ENCODE measurements at regions not wholly inside any gene's neighbourhood (a gene's known extent, or its start where the extent isn't known, plus 50 kb on each side); places are given as distances from the start of the nearest gene placed in this dataset.

DNA sequence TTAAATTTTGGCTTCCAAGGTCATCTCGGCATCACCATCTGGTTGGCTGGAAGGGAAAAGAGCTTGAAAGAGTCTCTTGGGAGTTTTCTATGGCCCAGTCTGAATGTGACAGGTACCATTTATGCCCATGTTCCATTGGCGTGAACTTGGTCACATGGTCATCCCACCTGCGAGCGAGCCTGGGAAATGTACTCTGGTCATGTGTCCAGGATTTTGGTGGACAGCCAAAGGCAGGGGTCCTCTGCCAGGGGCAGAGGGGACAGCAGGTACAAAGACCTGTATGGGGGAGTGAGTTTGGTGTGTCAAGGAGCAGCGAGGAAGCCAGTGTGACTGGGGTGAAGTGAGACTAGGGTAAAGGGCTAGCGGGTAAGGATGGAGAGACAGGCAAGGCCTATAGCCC lies 112.6 kb downstream of the CDC5L start:
- WGBS, 2 experiments = 92 to 94% methylated on average over 5 to 6 of the region's 6 CpGs
- Histone ChIP-seq H3K27ac (ENCODE audit: insufficient read depth, low read depth, low read length, poor library complexity, severe bottlenecking) (no peak overlapping the region), H3K4me3 (ENCODE audit: insufficient read depth, low read depth, low read length) (no peak overlapping the region), H3K36me3 (ENCODE audit: control insufficient read depth, insufficient read depth, low read length) (no peaks in the 10 kb centered on the region), H3K27me3 (ENCODE audit: control insufficient read depth, insufficient read depth, low read length, poor library complexity, severe bottlenecking) (no peaks in the 10 kb centered on the region), H3K9me3 (ENCODE audit: control insufficient read depth, low read length) (no peaks in the 10 kb centered on the region), H3K4me1 (ENCODE audit: control insufficient read depth, insufficient read depth, low read length) (peaks cover 3% of the 10 kb centered on the region)

DNA sequence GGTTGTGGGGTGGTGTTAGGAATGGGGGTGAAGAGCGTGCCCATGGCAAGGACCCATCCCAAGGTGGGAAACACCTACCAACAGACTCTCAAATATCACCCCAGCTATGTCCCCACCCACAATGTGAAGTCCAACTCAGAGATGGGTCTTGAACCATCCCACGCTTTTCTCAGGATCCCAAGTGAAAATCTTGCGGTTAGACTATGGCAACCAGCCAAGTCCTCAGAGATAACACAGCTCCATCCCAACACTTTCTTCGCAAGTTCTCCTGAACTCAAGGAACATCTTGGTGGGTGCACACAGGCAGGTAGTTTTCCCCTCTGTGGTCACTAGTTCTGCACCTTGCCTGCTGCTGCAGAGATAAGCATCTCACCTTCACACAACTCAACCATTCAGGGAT lies 116.0 kb downstream of the CDC5L start:
- no peaks in the 10 kb centered on the region for H3K27me3 ChIP-seq (ENCODE audit: control insufficient read depth, insufficient read depth, low read length, poor library complexity, severe bottlenecking)
- no peak overlapping the region for H3K4me3 ChIP-seq (ENCODE audit: insufficient read depth, low read depth, low read length)
- 95 to 96% methylated on average over 4 of the region's 4 CpGs for WGBS, 2 experiments
- H3K4me1 ChIP-seq (ENCODE audit: control insufficient read depth, insufficient read depth, low read length) = no peaks in the 10 kb centered on the region
- H3K36me3 ChIP-seq (ENCODE audit: control insufficient read depth, insufficient read depth, low read length) = no peaks in the 10 kb centered on the region
- no peak overlapping the region for H3K27ac ChIP-seq (ENCODE audit: insufficient read depth, low read depth, low read length, poor library complexity, severe bottlenecking)
- H3K9me3 ChIP-seq (ENCODE audit: control insufficient read depth, low read length) = no peaks in the 10 kb centered on the region

DNA sequence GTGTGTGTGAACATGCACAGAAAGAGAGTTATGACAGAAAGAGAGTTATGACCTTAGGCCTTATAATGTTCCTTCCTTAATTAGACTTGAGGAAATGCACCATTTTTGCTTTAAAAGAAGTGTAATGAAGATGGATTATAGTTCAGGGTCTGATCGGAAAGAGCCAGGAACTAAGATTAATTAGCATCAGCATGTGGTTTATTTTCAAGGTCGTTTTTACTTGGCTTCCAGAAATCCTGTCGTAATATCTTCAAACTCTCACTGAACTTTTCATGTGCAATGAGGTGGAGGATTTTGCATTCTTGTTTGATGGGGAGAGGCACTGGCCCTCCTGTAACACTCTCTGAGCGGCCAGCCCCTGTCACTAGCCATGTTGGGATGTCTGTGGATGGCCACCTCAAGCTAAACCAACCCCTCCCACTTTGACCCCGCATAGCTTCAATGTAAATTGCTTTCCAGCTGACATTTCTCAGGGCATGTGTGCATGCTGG lies 116.8 kb downstream of the CDC5L start:
- Histone ChIP-seq H3K27ac (ENCODE audit: insufficient read depth, low read depth, low read length, poor library complexity, severe bottlenecking) (no peak overlapping the region), H3K4me1 (ENCODE audit: control insufficient read depth, insufficient read depth, low read length) (no peaks in the 10 kb centered on the region), H3K9me3 (ENCODE audit: control insufficient read depth, low read length) (no peaks in the 10 kb centered on the region), H3K36me3 (ENCODE audit: control insufficient read depth, insufficient read depth, low read length) (no peaks in the 10 kb centered on the region), H3K4me3 (ENCODE audit: insufficient read depth, low read depth, low read length) (no peak overlapping the region), H3K27me3 (ENCODE audit: control insufficient read depth, insufficient read depth, low read length, poor library complexity, severe bottlenecking) (no peaks in the 10 kb centered on the region)
- 78 to 89% methylated on average over 4 to 5 of the region's 5 CpGs for WGBS, 2 experiments

DNA sequence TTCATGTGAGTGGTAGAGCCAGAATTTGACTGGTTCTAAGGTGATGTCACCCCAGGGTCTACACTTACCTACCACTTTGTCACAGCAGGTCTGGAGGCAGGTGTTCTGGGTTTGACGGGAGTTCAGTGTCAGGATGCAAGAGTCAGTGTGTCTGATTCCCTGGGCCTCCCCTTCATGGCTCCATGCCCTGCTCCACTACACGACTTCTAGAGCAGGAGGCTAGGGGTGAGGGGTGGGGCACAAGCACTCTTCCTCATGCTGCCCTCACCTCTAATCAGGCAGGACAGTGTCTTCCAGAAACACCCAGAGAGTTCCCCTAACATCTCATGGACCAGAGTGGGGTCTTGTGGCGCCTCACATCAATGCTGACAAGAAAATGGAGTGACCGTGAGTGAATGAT lies 118.2 kb downstream of the CDC5L start:
- no peak overlapping the region for H3K27ac ChIP-seq (ENCODE audit: insufficient read depth, low read depth, low read length, poor library complexity, severe bottlenecking)
- no peaks in the 10 kb centered on the region for H3K36me3 ChIP-seq (ENCODE audit: control insufficient read depth, insufficient read depth, low read length)
- no peaks in the 10 kb centered on the region for H3K27me3 ChIP-seq (ENCODE audit: control insufficient read depth, insufficient read depth, low read length, poor library complexity, severe bottlenecking)
- H3K4me3 ChIP-seq (ENCODE audit: insufficient read depth, low read depth, low read length) = no peak overlapping the region
- no peaks in the 10 kb centered on the region for H3K9me3 ChIP-seq (ENCODE audit: control insufficient read depth, low read length)
- no peaks in the 10 kb centered on the region for H3K4me1 ChIP-seq (ENCODE audit: control insufficient read depth, insufficient read depth, low read length)
- WGBS, 2 experiments = 95 to 97% methylated on average over 4 of the region's 4 CpGs

DNA sequence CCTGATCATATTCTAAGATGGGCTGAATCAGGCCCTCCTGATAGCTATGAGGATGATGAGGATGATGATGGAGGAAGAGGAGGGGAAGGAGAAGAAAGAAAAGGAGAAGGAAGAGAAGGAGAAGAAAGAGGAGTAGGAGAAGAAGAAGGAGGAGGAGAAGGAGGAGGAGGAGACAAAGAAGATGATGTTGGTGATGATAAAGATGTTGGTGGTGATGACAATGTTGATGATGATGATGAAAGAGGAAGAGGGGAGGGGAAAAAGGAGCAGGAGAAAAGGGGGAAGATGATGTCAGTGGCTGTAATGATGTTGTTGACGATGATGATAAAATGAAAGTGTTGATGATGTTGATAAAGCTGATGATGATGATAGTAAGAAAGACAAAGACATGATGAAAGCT lies 119.5 kb downstream of the CDC5L start:
- Histone ChIP-seq H3K27me3 (ENCODE audit: control insufficient read depth, insufficient read depth, low read length, poor library complexity, severe bottlenecking) (no peaks in the 10 kb centered on the region), H3K27ac (ENCODE audit: insufficient read depth, low read depth, low read length, poor library complexity, severe bottlenecking) (no peak overlapping the region), H3K4me3 (ENCODE audit: insufficient read depth, low read depth, low read length) (no peak overlapping the region), H3K9me3 (ENCODE audit: control insufficient read depth, low read length) (no peaks in the 10 kb centered on the region), H3K36me3 (ENCODE audit: control insufficient read depth, insufficient read depth, low read length) (no peaks in the 10 kb centered on the region), H3K4me1 (ENCODE audit: control insufficient read depth, insufficient read depth, low read length) (no peaks in the 10 kb centered on the region)
- 91 to 94% methylated on average over 1 of the region's 1 CpG for WGBS, 2 experiments

DNA sequence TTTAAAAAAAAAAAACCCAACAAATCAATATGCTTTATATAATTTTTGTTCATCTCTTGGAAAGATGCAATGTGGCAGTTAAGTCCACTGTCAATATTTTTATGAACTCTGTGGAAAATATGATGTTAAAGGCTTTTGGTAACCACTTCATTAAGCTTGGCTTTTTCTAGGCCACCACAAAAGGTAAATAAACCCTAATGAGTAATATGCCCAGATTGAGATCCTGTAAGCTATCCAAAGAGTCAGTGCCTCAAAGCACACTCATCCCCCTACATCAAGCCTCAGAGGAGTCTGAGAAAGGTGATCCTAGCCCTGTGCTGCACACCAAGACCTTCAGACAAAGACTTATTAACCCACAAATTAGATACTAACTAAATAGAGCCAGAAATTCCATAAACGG lies 121.1 kb downstream of the CDC5L start:
- no peaks in the 10 kb centered on the region for H3K36me3 ChIP-seq (ENCODE audit: control insufficient read depth, insufficient read depth, low read length)
- WGBS, 2 experiments = 88 to 100% methylated on average over 1 of the region's 1 CpG

DNA sequence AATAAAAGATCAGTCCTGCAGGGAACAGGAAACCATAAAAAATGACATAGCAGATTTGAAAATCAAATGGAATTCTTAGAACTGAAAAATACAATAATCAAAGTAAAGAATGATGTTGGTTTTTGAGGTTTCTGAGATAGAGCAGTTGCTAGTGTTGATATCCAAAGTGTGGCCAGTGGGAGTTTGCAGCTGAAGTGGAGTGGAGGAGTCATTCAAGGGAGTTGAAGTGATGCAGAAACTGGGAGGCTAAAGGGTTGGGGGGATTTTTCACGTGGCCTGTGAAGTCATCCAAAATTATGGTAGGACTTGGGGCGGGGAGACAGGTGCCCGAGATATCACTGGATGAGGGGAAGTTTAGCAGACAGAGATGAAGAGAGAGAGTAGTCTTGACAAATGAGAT lies 123.6 kb downstream of the CDC5L start:
- 86 to 87% methylated on average over 3 of the region's 3 CpGs for WGBS, 2 experiments
- Histone ChIP-seq H3K27ac (ENCODE audit: insufficient read depth, low read depth, low read length, poor library complexity, severe bottlenecking) (no peak overlapping the region), H3K27me3 (ENCODE audit: control insufficient read depth, insufficient read depth, low read length, poor library complexity, severe bottlenecking) (no peaks in the 10 kb centered on the region), H3K9me3 (ENCODE audit: control insufficient read depth, low read length) (no peaks in the 10 kb centered on the region), H3K4me3 (ENCODE audit: insufficient read depth, low read depth, low read length) (no peak overlapping the region), H3K4me1 (ENCODE audit: control insufficient read depth, insufficient read depth, low read length) (no peaks in the 10 kb centered on the region), H3K36me3 (ENCODE audit: control insufficient read depth, insufficient read depth, low read length) (no peaks in the 10 kb centered on the region)

More for the DNA sequence above, 121.1 kb downstream of the CDC5L start:
- Histone ChIP-seq H3K9me3 (ENCODE audit: control insufficient read depth, low read length) (no peaks in the 10 kb centered on the region), H3K27ac (ENCODE audit: insufficient read depth, low read depth, low read length, poor library complexity, severe bottlenecking) (no peak overlapping the region), H3K27me3 (ENCODE audit: control insufficient read depth, insufficient read depth, low read length, poor library complexity, severe bottlenecking) (no peaks in the 10 kb centered on the region), H3K4me3 (ENCODE audit: insufficient read depth, low read depth, low read length) (no peak overlapping the region), H3K4me1 (ENCODE audit: control insufficient read depth, insufficient read depth, low read length) (no peaks in the 10 kb centered on the region)

DNA sequence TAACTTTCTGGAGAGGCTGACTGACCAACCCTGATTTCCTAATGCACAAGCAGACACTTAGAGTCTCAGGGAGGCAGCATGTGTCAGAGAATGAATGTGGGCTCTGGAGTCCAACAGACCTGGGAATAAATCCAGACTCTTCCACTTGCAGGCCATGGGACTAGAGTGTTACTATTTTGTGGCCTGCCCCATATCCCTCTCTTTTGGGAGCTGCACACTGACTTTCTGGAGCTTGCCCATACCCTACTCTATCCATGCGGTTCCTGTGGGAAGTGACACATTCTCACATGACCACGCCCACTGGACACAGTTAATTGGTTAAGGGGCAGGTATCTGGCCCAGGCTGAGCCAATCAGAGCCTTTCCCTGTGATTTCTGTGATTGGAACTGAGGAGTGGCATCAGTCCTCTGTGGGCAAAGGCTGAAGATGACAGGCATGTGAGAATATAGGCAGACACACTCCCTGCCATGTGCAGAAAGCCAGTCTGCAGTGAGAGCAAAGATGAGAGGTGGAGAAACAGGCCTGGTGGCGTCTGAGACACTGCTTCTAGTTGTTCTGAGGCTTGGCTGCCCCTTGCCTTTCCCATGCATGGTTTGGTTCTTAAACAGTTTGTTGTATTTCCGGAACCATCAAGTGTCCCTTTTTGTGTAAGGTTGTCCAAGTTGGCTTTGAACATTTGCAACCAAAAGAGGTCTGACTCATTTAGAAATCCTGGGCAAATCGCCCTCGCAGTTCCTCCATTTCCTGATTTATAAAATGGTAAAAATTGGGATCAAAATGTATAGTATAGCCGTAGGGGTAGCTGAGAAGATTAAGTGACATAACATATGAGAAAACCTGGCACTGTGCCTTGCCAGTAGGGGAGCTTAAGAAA lies 125.6 kb downstream of the CDC5L start:
- Histone ChIP-seq H3K4me1 (ENCODE audit: control insufficient read depth, insufficient read depth, low read length) (no peaks in the 10 kb centered on the region), H3K27me3 (ENCODE audit: control insufficient read depth, insufficient read depth, low read length, poor library complexity, severe bottlenecking) (no peaks in the 10 kb centered on the region)
- 95% methylated on average over 7 of the region's 7 CpGs for WGBS, 2 experiments

DNA sequence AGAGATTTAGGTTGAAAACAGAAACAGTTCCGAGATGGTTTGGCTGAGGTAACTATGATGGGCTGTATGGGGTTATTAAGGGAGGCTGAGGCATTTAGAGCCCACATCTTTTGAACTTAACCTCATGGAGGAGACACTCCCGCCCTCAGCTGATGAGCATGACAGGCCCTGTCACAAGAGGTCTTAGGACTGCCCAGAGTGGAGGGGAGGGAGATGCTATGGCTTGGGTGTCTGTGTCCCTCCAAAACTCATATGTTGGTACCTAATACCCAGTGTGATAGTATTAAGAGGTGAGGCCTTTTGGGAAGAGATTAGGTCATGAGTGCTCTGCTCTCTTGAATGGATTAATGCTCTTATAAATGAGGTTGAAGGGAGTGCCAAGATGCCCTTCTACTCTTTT lies 126.6 kb downstream of the CDC5L start:
- H3K27me3 ChIP-seq (ENCODE audit: control insufficient read depth, insufficient read depth, low read length, poor library complexity, severe bottlenecking) = no peaks in the 10 kb centered on the region
- H3K4me3 ChIP-seq (ENCODE audit: insufficient read depth, low read depth, low read length) = no peak overlapping the region
- no peaks in the 10 kb centered on the region for H3K4me1 ChIP-seq (ENCODE audit: control insufficient read depth, insufficient read depth, low read length)
- WGBS, 2 experiments = 97 to 98% methylated on average over 2 of the region's 2 CpGs
- no peaks in the 10 kb centered on the region for H3K9me3 ChIP-seq (ENCODE audit: control insufficient read depth, low read length)
- H3K27ac ChIP-seq (ENCODE audit: insufficient read depth, low read depth, low read length, poor library complexity, severe bottlenecking) = no peak overlapping the region
- no peaks in the 10 kb centered on the region for H3K36me3 ChIP-seq (ENCODE audit: control insufficient read depth, insufficient read depth, low read length)

More for the DNA sequence above, 125.6 kb downstream of the CDC5L start:
- H3K9me3 ChIP-seq (ENCODE audit: control insufficient read depth, low read length) = no peaks in the 10 kb centered on the region
- no peak overlapping the region for H3K4me3 ChIP-seq (ENCODE audit: insufficient read depth, low read depth, low read length)
- no peaks in the 10 kb centered on the region for H3K36me3 ChIP-seq (ENCODE audit: control insufficient read depth, insufficient read depth, low read length)
- H3K27ac ChIP-seq (ENCODE audit: insufficient read depth, low read depth, low read length, poor library complexity, severe bottlenecking) = no peak overlapping the region

DNA sequence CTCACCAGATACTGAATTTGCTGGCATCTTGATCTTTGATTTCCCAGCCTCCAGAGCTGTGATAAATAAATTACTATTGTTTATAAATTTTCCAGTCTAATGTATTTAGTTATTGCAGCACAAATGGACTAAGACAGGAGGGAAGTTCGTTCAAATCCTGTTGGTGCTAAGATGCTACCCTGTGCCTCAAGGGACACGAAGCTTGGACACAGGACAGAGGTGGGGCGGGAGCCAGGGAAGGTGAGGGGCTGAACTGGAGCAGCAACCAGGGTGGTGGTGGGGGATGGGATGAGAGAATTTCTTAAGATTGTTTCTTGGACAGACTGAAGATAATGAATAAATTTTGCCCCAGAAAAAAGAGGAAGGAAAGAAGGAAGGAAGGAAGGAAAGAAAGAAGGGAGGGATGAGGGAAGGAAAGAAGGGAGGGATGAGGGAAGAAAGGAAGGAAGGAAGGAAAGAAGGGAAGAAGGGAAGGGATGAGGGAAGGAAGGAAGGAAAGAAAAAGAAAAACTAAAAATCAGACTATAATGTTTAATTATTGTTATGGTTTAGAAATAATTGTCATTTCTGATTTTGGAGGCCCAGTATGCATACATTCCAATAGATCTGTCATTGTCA lies 127.2 kb downstream of the CDC5L start:
- 93 to 94% methylated on average over 3 of the region's 3 CpGs for WGBS, 2 experiments
- no peaks in the 10 kb centered on the region for H3K36me3 ChIP-seq (ENCODE audit: control insufficient read depth, insufficient read depth, low read length)
- H3K4me1 ChIP-seq (ENCODE audit: control insufficient read depth, insufficient read depth, low read length) = no peaks in the 10 kb centered on the region
- H3K4me3 ChIP-seq (ENCODE audit: insufficient read depth, low read depth, low read length) = no peak overlapping the region
- H3K27ac ChIP-seq (ENCODE audit: insufficient read depth, low read depth, low read length, poor library complexity, severe bottlenecking) = no peak overlapping the region
- no peaks in the 10 kb centered on the region for H3K9me3 ChIP-seq (ENCODE audit: control insufficient read depth, low read length)
- no peaks in the 10 kb centered on the region for H3K27me3 ChIP-seq (ENCODE audit: control insufficient read depth, insufficient read depth, low read length, poor library complexity, severe bottlenecking)
